Keratinocyte (primary cell): ENCODE measurements at regions not wholly inside any gene's neighbourhood (a gene's known extent, or its start where the extent isn't known, plus 50 kb on each side); places are given as distances from the start of the nearest gene placed in this dataset.

Experiments used
- DNase-seq: peaks from one replicate; pipeline ENCODE4 v3.0.0-alpha.2; 2011; ENCODE audit warnings: low read depth, missing footprints, low spot score
- FAIRE-seq: peaks from 2 replicates; lab custom pipeline; 2011; peaks lifted over from hg19 to GRCh38; lab: Jason Lieb, UNC
- H2AFZ ChIP-seq: 2 replicates; pipeline ENCODE4 v1.6.0; 2012; ENCODE audit warnings: low read length, control low read depth, inconsistent platforms; ENCODE audit not compliant: control insufficient read depth
- H3K27ac ChIP-seq: 2 replicates; pipeline ENCODE4 v1.5.1; 2011; ENCODE audit warnings: low read length; ENCODE audit not compliant: control insufficient read depth, insufficient read depth
- H3K27me3 ChIP-seq: 3 replicates; pipeline ENCODE4 v1.6.0; 2011; ENCODE audit warnings: low read length; ENCODE audit not compliant: control insufficient read depth, insufficient read depth; ENCODE audit errors: extremely low read depth
- H3K36me3 ChIP-seq, 2 experiments: 2 replicates in 1 of 2; 3 replicates in 1 of 2; pipeline ENCODE4 v1.5.1; 2011; ENCODE audit warnings: low read length in 2 of 2, mild to moderate bottlenecking in 1 of 2; ENCODE audit not compliant: control insufficient read depth in 2 of 2, insufficient read depth in 2 of 2; ENCODE audit errors: extremely low read depth in 1 of 2
- H3K4me1 ChIP-seq: 3 replicates; pipeline ENCODE4 v1.5.1; 2011; ENCODE audit warnings: low read length; ENCODE audit not compliant: control insufficient read depth, insufficient read depth; ENCODE audit errors: extremely low read depth
- H3K4me2 ChIP-seq: 3 replicates; pipeline ENCODE4 v1.6.0; 2011; ENCODE audit warnings: low read depth, low read length; ENCODE audit not compliant: control insufficient read depth, insufficient read depth; ENCODE audit errors: extremely low read depth
- H3K4me3 ChIP-seq, 3 experiments: fragments of 200-600 bp in 1 of 3; sonication (generic) in 1 of 3; 2 replicates in 2 of 3; 3 replicates in 1 of 3; pipeline ENCODE4 v1.5.1; 2011 to 2016; ENCODE audit warnings: low read length in 3 of 3, mild to moderate bottlenecking in 3 of 3, control low read depth in 2 of 3, inconsistent platforms in 1 of 3, low read depth in 1 of 3, mixed read lengths in 1 of 3, mixed run types in 1 of 3, moderate library complexity in 1 of 3; ENCODE audit not compliant: control insufficient read depth in 2 of 3, insufficient read depth in 2 of 3; ENCODE audit errors: extremely low read depth in 1 of 3
- H3K79me2 ChIP-seq: 2 replicates; pipeline ENCODE4 v1.6.0; 2012; ENCODE audit warnings: low read length; ENCODE audit not compliant: control insufficient read depth, insufficient read depth
- H3K9ac ChIP-seq: 3 replicates; pipeline ENCODE4 v1.6.0; 2011; ENCODE audit warnings: low read length; ENCODE audit not compliant: control insufficient read depth, insufficient read depth; ENCODE audit errors: extremely low read depth
- H3K9me1 ChIP-seq: 3 replicates; pipeline ENCODE4 v1.6.0; 2011; ENCODE audit warnings: low read length; ENCODE audit not compliant: control insufficient read depth, insufficient read depth; ENCODE audit errors: extremely low read depth
- H3K9me3 ChIP-seq: 2 replicates; pipeline ENCODE4 v1.5.1; 2012; ENCODE audit warnings: low read depth, low read length; ENCODE audit not compliant: control insufficient read depth
- H4K20me1 ChIP-seq: 3 replicates; pipeline ENCODE4 v1.6.0; 2011; ENCODE audit warnings: low read length; ENCODE audit not compliant: control insufficient read depth, insufficient read depth; ENCODE audit errors: extremely low read depth
- EZH2 ChIP-seq: IDR thresholded peaks from one replicate; pipeline ENCODE4 v1.6.1; 2012; ENCODE audit warnings: inconsistent platforms, mild to moderate bottlenecking, low read length, moderate library complexity
- dilution Hi-C: fragments of 300-500 bp; cut with MboI; formaldehyde crosslinking; loops from one replicate; pipeline ENCODE4 v1.7.0; 2020; ENCODE audit warnings: low sequenced_read_pairs; ENCODE audit not compliant: extremely low pct_ligation_motif_present
- TF ChIP-seq, protein P1 (sequence below), 3 experiments: IDR thresholded peaks in 1 of 3; conservative IDR thresholded peaks in 1 of 3; optimal IDR thresholded peaks in 1 of 3; 2 replicates in 2 of 3; 3 replicates in 1 of 3; pipeline versions ENCODE3 to v1.5.1; 2011; ENCODE audit warnings: low read length in 3 of 3, mild to moderate bottlenecking in 3 of 3, moderate library complexity in 2 of 3, control low read depth in 1 of 3, inconsistent platforms in 1 of 3; ENCODE audit not compliant: insufficient read depth in 2 of 3; ENCODE audit errors: extremely low read depth in 1 of 3

DNA sequence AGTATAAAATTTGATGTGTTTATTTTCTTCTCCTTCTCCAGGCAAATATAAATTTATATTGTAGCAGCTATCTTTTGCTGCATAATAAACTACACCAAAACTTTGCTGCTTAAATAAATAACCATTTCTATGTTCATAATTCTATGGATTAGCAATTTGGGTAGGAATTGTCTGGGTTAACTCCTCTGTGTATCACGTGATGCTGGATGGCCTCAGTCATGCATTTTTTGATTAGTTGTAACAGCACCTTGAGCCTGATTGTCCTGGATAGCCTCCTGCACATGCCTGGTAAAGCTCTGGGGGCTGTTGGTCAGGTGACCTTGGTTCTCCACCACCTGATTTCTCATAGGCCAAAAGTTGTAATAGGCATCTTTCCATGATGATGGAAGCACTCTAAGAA lies 572.9 kb downstream of the ETV1 start:
- no peaks in the 10 kb centered on the region for H3K79me2 ChIP-seq
- no peak for FAIRE-seq
- no peaks in the 10 kb centered on the region for H3K36me3 ChIP-seq
- no peak overlapping the region for H3K4me3 ChIP-seq
- H3K27me3 ChIP-seq = no peaks in the 10 kb centered on the region
- H3K9me3 ChIP-seq = no peaks in the 10 kb centered on the region
- H3K4me2 ChIP-seq = no peak overlapping the region
- no peaks in the 10 kb centered on the region for H3K9me1 ChIP-seq
- H3K9ac ChIP-seq = no peak overlapping the region
- H3K4me1 ChIP-seq = no peaks in the 10 kb centered on the region
- H4K20me1 ChIP-seq = no peaks in the 10 kb centered on the region
- DNase-seq = no peak
- H3K27ac ChIP-seq = no peak overlapping the region
- no peak overlapping the region for H2AFZ ChIP-seq
- no peak for TF ChIP-seq EZH2
- TF ChIP-seq, protein P1, sequence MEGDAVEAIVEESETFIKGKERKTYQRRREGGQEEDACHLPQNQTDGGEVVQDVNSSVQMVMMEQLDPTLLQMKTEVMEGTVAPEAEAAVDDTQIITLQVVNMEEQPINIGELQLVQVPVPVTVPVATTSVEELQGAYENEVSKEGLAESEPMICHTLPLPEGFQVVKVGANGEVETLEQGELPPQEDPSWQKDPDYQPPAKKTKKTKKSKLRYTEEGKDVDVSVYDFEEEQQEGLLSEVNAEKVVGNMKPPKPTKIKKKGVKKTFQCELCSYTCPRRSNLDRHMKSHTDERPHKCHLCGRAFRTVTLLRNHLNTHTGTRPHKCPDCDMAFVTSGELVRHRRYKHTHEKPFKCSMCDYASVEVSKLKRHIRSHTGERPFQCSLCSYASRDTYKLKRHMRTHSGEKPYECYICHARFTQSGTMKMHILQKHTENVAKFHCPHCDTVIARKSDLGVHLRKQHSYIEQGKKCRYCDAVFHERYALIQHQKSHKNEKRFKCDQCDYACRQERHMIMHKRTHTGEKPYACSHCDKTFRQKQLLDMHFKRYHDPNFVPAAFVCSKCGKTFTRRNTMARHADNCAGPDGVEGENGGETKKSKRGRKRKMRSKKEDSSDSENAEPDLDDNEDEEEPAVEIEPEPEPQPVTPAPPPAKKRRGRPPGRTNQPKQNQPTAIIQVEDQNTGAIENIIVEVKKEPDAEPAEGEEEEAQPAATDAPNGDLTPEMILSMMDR (optimal IDR thresholded peaks at IDR 0.05 in 1 of 3, IDR thresholded peaks at IDR 0.05 in 1 of 3, conservative IDR thresholded peaks at IDR 0.05 in 1 of 3; ENCODE audit: extremely low read depth in 1 of 3, insufficient read depth in 2 of 3, low read length in 3 of 3) = no peak
- dilution Hi-C loops = no loop called here

GRCh38 chr7:13420726-13421125 lies 568.7 kb downstream of the ETV1 start:
- Histone ChIP-seq H3K27ac (no peak overlapping the region), H3K79me2 (no peaks in the 10 kb centered on the region), H3K9me1 (no peaks in the 10 kb centered on the region), H3K4me3 (no peak overlapping the region), H3K27me3 (no peaks in the 10 kb centered on the region), H3K9me3 (no peaks in the 10 kb centered on the region), H3K9ac (no peak overlapping the region), H3K4me1 (no peaks in the 10 kb centered on the region), H4K20me1 (no peaks in the 10 kb centered on the region), H3K36me3 (no peaks in the 10 kb centered on the region), H3K4me2 (no peak overlapping the region), H2AFZ (no peak overlapping the region)
- no peak for DNase-seq
- dilution Hi-C loops = no loop called here
- FAIRE-seq = no peak
- no peak for TF ChIP-seq EZH2
- TF ChIP-seq, protein P1 (optimal IDR thresholded peaks at IDR 0.05 in 1 of 3, IDR thresholded peaks at IDR 0.05 in 1 of 3, conservative IDR thresholded peaks at IDR 0.05 in 1 of 3; ENCODE audit: extremely low read depth in 1 of 3, insufficient read depth in 2 of 3, low read length in 3 of 3) = no peak
